ENCODE measurements at regions not wholly inside any gene's neighbourhood (a gene's known extent, or its start where the extent isn't known, plus 50 kb on each side); places are given as distances from the start of the nearest gene placed in this dataset.

- Histone ChIP-seq H3K4me2 (ENCODE audit: insufficient read depth, low read length) (no peak overlapping the region), H3K9me1 (ENCODE audit: control insufficient read depth, insufficient read depth, low read length) (no peaks in the 10 kb centered on the region), H3K27ac (ENCODE audit: extremely low read depth, low read depth, low read length) (no peak overlapping the region), H3K79me2 (ENCODE audit: control insufficient read depth, insufficient read depth, low read length) (no peaks in the 10 kb centered on the region), H4K20me1 (replicated peaks; ENCODE audit: control insufficient read depth, insufficient read depth, low read length) (no peaks in the 10 kb centered on the region), H3K27me3 (ENCODE audit: control insufficient read depth in 2 of 2, insufficient read depth in 2 of 2, low read length in 2 of 2) (peaks cover 0 to 6% of the 10 kb centered on the region in 2 experiments; a peak in 2 of 5 replicates), H3K9ac (ENCODE audit: insufficient read depth in 1 of 2, low read depth in 2 of 2, low read length in 2 of 2) (no peak overlapping the region), H3K9me3 (replicated peaks; ENCODE audit: control insufficient read depth, insufficient read depth, low read depth, low read length) (no peaks in the 10 kb centered on the region), H3K4me1 (replicated peaks in 1 of 2; ENCODE audit: control insufficient read depth in 2 of 2, insufficient read depth in 2 of 2, low read length in 2 of 2) (no peaks in the 10 kb centered on the region), H3K4me3 (no peak overlapping the region), H2AFZ (ENCODE audit: low read depth, low read length) (no peak overlapping the region), H3K36me3 (ENCODE audit: control insufficient read depth, insufficient read depth, low read length) (no peaks in the 10 kb centered on the region)
- 0% methylated on average over 5 of the region's 5 CpGs for WGBS (ENCODE audit: insufficient coverage, low coverage, missing lambda C conversion rate)
- no peak for TF ChIP-seq HDAC1 (IDR thresholded peaks at IDR 0.05)
- TF ChIP-seq STAG1 (CRISPR knock-in tag; IDR thresholded peaks at IDR 0.05; ENCODE audit: borderline replicate concordance), result no peak
- TF ChIP-seq CTCF (IDR thresholded peaks at IDR 0.05 in 2 of 3, conservative IDR thresholded peaks at IDR 0.05 in 1 of 3; ENCODE audit: insufficient read depth in 2 of 3, low read depth in 1 of 3, low read length in 3 of 3), result peak in 2 of 3 experiments; percentile 12 to 23; a peak in 1 of 6 replicates
- no peak for TF ChIP-seq THRB (CRISPR knock-in tag; conservative IDR thresholded peaks at IDR 0.05)
- TF ChIP-seq SMARCC2 (IDR thresholded peaks at IDR 0.05; ENCODE audit: low read depth), result no peak
- no peak for TF ChIP-seq TBP (optimal IDR thresholded peaks at IDR 0.05; ENCODE audit: low read depth, low read length)
- TF ChIP-seq, protein P1, sequence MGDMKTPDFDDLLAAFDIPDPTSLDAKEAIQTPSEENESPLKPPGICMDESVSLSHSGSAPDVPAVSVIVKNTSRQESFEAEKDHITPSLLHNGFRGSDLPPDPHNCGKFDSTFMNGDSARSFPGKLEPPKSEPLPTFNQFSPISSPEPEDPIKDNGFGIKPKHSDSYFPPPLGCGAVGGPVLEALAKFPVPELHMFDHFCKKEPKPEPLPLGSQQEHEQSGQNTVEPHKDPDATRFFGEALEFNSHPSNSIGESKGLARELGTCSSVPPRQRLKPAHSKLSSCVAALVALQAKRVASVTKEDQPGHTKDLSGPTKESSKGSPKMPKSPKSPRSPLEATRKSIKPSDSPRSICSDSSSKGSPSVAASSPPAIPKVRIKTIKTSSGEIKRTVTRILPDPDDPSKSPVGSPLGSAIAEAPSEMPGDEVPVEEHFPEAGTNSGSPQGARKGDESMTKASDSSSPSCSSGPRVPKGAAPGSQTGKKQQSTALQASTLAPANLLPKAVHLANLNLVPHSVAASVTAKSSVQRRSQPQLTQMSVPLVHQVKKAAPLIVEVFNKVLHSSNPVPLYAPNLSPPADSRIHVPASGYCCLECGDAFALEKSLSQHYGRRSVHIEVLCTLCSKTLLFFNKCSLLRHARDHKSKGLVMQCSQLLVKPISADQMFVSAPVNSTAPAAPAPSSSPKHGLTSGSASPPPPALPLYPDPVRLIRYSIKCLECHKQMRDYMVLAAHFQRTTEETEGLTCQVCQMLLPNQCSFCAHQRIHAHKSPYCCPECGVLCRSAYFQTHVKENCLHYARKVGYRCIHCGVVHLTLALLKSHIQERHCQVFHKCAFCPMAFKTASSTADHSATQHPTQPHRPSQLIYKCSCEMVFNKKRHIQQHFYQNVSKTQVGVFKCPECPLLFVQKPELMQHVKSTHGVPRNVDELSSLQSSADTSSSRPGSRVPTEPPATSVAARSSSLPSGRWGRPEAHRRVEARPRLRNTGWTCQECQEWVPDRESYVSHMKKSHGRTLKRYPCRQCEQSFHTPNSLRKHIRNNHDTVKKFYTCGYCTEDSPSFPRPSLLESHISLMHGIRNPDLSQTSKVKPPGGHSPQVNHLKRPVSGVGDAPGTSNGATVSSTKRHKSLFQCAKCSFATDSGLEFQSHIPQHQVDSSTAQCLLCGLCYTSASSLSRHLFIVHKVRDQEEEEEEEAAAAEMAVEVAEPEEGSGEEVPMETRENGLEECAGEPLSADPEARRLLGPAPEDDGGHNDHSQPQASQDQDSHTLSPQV (IDR thresholded peaks at IDR 0.05), result no peak
- no peak for TF ChIP-seq HDAC6 (IDR thresholded peaks at IDR 0.05; ENCODE audit: low read depth, low read length)
- ATAC-seq (peak; percentile 27; the same call in 2 of the 3 replicates), FAIRE-seq (no peak), DNase-seq (ENCODE audit: extremely low read depth in 1 of 4, low spot score in 3 of 4) (no peak)
- in situ Hi-C loops (cut with MboI) (no loop called here), intact Hi-C loops (cut with micrococcal nuclease) (no loop called here)
- ChIA-PET CTCF (ENCODE audit: low intra/inter-chr PET ratio) (no interaction called here), POLR2A (interaction anchor here (0.6 kb wide), 1 partner anchor 415 kb away, joined by 5 read pairs; no protein-coding TSS in a partner anchor)
- no TSS peak for BruUV-seq (replicated peaks)
Observed at GRCh38 chr3:40642812-40643211, 118.1 kb downstream of the ZNF621 start.
